ENCODE measurements at regions not wholly inside any gene's neighbourhood (a gene's known extent, or its start where the extent isn't known, plus 50 kb on each side); places are given as distances from the start of the nearest gene placed in this dataset.

DNA sequence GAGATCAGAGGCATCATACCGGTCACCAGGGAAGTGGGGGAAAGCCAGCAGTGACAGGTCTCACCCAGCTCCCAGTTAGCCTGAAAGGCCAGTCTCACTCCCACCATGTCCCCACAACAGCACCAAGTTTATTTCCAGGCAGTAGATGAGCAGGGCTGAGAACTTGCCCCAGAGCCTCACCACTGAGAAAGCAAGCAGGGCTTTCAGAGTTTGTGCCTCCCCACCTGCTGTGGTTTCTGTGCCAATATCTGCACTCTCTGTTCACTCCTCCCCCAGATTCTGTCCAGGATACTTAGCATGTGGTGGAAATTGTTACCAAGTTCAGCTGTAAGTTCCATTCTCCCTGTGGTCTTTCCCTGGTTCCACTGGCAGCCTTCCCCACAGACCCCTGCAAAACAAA is 255.0 kb upstream of the HTR1E start:
- TF ChIP-seq CTCF (IDR thresholded peaks at IDR 0.05; ENCODE audit: insufficient read depth, low read length) (no peak), SPI1 (IDR thresholded peaks at IDR 0.05; ENCODE audit: borderline replicate concordance, low read depth) (no peak), POLR2AphosphoS5 (IDR thresholded peaks at IDR 0.05; ENCODE audit: low read depth) (no peak)
